KMS-11 (cell line): ENCODE measurements at regions not wholly inside any gene's neighbourhood (a gene's known extent, or its start where the extent isn't known, plus 50 kb on each side); places are given as distances from the start of the nearest gene placed in this dataset.

Experiments
- H2AFZ ChIP-seq: fragments of 200-600 bp; sonication (generic); 2 replicates; pipeline ENCODE4 v1.6.1; 2016; ENCODE audit warnings: antibody characterized with exemption, mixed run types, low read depth
- H3K27ac ChIP-seq: fragments of 200-600 bp; sonication (generic); 2 replicates; pipeline ENCODE4 v1.6.1; 2016; ENCODE audit warnings: mild to moderate bottlenecking, mixed run types
- H3K27me3 ChIP-seq: fragments of 200-600 bp; sonication (generic); 2 replicates; pipeline ENCODE4 v1.6.1; 2017; ENCODE audit warnings: mild to moderate bottlenecking, low read depth, mixed run types, moderate library complexity; ENCODE audit not compliant: insufficient read depth
- H3K36me3 ChIP-seq: fragments of 200-600 bp; sonication (generic); 2 replicates; pipeline ENCODE4 v1.6.1; 2017; ENCODE audit warnings: mild to moderate bottlenecking, mixed run types; ENCODE audit not compliant: insufficient read depth
- H3K4me1 ChIP-seq: fragments of 200-600 bp; sonication (generic); 2 replicates; pipeline ENCODE4 v1.6.1; 2016; ENCODE audit warnings: mild to moderate bottlenecking, low read depth, mixed run types; ENCODE audit not compliant: poor library complexity, severe bottlenecking
- H3K4me2 ChIP-seq: fragments of 200-600 bp; sonication (generic); 2 replicates; pipeline ENCODE4 v1.7.0; 2016; ENCODE audit warnings: mild to moderate bottlenecking, mixed run types
- H3K4me3 ChIP-seq: fragments of 200-600 bp; sonication (generic); IDR thresholded peaks from 2 replicates; pipeline ENCODE4 v1.6.1; 2017; ENCODE audit warnings: low read depth, low read length, mixed read lengths; ENCODE audit not compliant: insufficient read depth
- H3K79me2 ChIP-seq: fragments of 200-600 bp; sonication (generic); 2 replicates; pipeline ENCODE4 v1.6.1; 2016; ENCODE audit warnings: low read depth, mixed run types; ENCODE audit not compliant: insufficient read depth
- H3K9ac ChIP-seq: fragments of 200-600 bp; sonication (generic); 2 replicates; pipeline ENCODE4 v1.6.1; 2016; ENCODE audit warnings: mild to moderate bottlenecking, mixed run types
- H4K20me1 ChIP-seq: fragments of 200-600 bp; sonication (generic); 2 replicates; pipeline ENCODE4 v1.6.1; 2016; ENCODE audit warnings: mild to moderate bottlenecking, mixed run types; ENCODE audit not compliant: insufficient read depth
- CTCF ChIP-seq: fragments of 200-600 bp; sonication (generic); conservative IDR thresholded peaks from 2 replicates; pipeline ENCODE4 v1.6.1; 2017; ENCODE audit warnings: low read depth, mild to moderate bottlenecking, antibody characterized with exemption, low read length, moderate library complexity, mixed read lengths

- Histone ChIP-seq H3K4me2 (no peak overlapping the region), H4K20me1 (no peaks in the 10 kb centered on the region), H3K4me3 (no peak overlapping the region), H3K9ac (no peak overlapping the region), H3K27ac (no peak overlapping the region), H3K36me3 (no peaks in the 10 kb centered on the region), H2AFZ (no peak overlapping the region), H3K4me1 (no peaks in the 10 kb centered on the region), H3K27me3 (no peaks in the 10 kb centered on the region), H3K79me2 (no peaks in the 10 kb centered on the region)
- no peak for TF ChIP-seq CTCF
Observed at GRCh38 chr7:114799628-114800028, 122.3 kb upstream of the MDFIC start.

GRCh38 chr7:114802632-114803031, 119.3 kb upstream of the MDFIC start:
- Histone ChIP-seq H3K27ac (no peak overlapping the region), H3K27me3 (no peaks in the 10 kb centered on the region), H4K20me1 (no peaks in the 10 kb centered on the region), H3K79me2 (no peaks in the 10 kb centered on the region), H3K4me3 (no peak overlapping the region), H3K4me2 (no peak overlapping the region), H3K4me1 (no peaks in the 10 kb centered on the region), H3K36me3 (no peaks in the 10 kb centered on the region), H2AFZ (no peak overlapping the region), H3K9ac (no peak overlapping the region)
- TF ChIP-seq CTCF: no peak

- H3K79me2 ChIP-seq: no peaks in the 10 kb centered on the region
- no peak overlapping the region for H2AFZ ChIP-seq
- no peaks in the 10 kb centered on the region for H3K36me3 ChIP-seq
- H3K27me3 ChIP-seq: no peaks in the 10 kb centered on the region
- H3K4me2 ChIP-seq: no peak overlapping the region
- no peaks in the 10 kb centered on the region for H4K20me1 ChIP-seq
- H3K4me1 ChIP-seq: no peaks in the 10 kb centered on the region
- H3K27ac ChIP-seq: no peak overlapping the region
- no peak overlapping the region for H3K9ac ChIP-seq
- no peak overlapping the region for H3K4me3 ChIP-seq
- no peak for TF ChIP-seq CTCF
Observed at GRCh38 chr7:114806590-114807162, 115.2 kb upstream of the MDFIC start.

GRCh38 chr7:114812570-114812969, 109.3 kb upstream of the MDFIC start:
- Histone ChIP-seq H3K27me3 (no peaks in the 10 kb centered on the region), H3K9ac (no peak overlapping the region), H2AFZ (no peak overlapping the region), H3K4me2 (no peak overlapping the region), H3K4me3 (no peak overlapping the region), H3K36me3 (no peaks in the 10 kb centered on the region), H3K79me2 (no peaks in the 10 kb centered on the region), H4K20me1 (no peaks in the 10 kb centered on the region), H3K4me1 (no peaks in the 10 kb centered on the region), H3K27ac (no peak overlapping the region)
- TF ChIP-seq CTCF: no peak
